ENCODE measurements at regions not wholly inside any gene's neighbourhood (a gene's known extent, or its start where the extent isn't known, plus 50 kb on each side); places are given as distances from the start of the nearest gene placed in this dataset.

DNA sequence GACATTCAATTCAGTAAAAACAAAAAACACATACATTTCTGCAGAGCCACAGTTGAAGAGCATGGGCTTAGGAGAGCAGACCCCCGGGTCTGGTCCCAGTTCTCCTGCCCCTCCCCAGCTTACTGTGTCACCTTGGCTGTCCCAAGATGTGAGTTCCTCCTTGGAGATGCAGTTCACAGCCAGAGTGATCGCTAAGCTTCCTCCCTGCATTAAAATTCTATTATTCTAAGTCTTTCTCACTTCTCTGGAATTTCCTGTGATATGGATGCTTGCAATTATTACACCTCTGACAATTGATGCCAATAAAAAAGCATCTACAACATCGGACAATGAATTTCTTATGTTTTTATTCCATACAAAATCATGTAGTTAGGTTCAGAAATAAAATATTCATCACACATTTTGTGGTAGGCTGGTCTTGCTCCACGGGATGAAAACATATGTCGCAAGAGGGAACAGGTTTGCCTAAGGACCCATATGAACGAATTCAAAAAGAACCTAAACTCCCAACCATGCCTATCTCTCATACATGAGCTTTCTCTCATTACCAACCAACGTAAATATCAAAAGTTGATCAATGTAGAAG, 328.5 kb upstream of the RUNX1 start:
- TF ChIP-seq, protein P1, sequence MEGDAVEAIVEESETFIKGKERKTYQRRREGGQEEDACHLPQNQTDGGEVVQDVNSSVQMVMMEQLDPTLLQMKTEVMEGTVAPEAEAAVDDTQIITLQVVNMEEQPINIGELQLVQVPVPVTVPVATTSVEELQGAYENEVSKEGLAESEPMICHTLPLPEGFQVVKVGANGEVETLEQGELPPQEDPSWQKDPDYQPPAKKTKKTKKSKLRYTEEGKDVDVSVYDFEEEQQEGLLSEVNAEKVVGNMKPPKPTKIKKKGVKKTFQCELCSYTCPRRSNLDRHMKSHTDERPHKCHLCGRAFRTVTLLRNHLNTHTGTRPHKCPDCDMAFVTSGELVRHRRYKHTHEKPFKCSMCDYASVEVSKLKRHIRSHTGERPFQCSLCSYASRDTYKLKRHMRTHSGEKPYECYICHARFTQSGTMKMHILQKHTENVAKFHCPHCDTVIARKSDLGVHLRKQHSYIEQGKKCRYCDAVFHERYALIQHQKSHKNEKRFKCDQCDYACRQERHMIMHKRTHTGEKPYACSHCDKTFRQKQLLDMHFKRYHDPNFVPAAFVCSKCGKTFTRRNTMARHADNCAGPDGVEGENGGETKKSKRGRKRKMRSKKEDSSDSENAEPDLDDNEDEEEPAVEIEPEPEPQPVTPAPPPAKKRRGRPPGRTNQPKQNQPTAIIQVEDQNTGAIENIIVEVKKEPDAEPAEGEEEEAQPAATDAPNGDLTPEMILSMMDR (IDR thresholded peaks at IDR 0.05; ENCODE audit: low read length): no peak
- TF ChIP-seq EZH2 (optimal IDR thresholded peaks at IDR 0.05; ENCODE audit: low read depth, low read length): no peak
